Choroid plexus epithelial cell (primary cell): ENCODE measurements at regions not wholly inside any gene's neighbourhood (a gene's known extent, or its start where the extent isn't known, plus 50 kb on each side); places are given as distances from the start of the nearest gene placed in this dataset.

Experiments used
- DNase-seq: peaks from one replicate; pipeline ENCODE4 v3.0.0-alpha.2; 2010; ENCODE audit warnings: low read depth
- H3K4me3 ChIP-seq: 2 replicates; pipeline ENCODE4 v1.5.1; 2011; ENCODE audit warnings: low read depth, mild to moderate bottlenecking, control low read depth, low read length, moderate library complexity
- TF ChIP-seq, protein P1 (sequence below): conservative IDR thresholded peaks from 2 replicates; pipeline ENCODE4 v1.5.1; 2011; ENCODE audit warnings: low read depth, mild to moderate bottlenecking, control low read depth, inconsistent platforms, low read length, moderate library complexity

DNA sequence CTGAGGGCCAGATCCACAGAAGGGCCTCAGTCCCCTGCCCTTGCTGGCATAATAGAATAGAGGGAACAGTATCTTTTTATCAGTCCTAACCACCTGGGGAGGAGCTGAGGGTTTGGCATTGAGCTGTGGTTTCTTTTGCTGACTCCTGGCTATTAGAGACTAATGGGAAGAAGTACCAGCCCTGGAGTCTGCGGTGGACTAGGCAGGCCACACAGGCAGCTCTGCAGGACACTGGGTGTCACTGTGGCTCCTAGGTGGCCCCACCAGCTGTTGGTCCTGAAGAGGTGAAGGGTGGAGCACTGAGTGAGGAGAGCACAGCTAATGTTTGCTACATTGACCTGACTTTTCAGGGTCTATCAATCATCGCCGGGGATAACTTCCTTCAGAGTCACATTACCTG, 52.8 kb upstream of the GPC4 start:
- TF ChIP-seq, protein P1, sequence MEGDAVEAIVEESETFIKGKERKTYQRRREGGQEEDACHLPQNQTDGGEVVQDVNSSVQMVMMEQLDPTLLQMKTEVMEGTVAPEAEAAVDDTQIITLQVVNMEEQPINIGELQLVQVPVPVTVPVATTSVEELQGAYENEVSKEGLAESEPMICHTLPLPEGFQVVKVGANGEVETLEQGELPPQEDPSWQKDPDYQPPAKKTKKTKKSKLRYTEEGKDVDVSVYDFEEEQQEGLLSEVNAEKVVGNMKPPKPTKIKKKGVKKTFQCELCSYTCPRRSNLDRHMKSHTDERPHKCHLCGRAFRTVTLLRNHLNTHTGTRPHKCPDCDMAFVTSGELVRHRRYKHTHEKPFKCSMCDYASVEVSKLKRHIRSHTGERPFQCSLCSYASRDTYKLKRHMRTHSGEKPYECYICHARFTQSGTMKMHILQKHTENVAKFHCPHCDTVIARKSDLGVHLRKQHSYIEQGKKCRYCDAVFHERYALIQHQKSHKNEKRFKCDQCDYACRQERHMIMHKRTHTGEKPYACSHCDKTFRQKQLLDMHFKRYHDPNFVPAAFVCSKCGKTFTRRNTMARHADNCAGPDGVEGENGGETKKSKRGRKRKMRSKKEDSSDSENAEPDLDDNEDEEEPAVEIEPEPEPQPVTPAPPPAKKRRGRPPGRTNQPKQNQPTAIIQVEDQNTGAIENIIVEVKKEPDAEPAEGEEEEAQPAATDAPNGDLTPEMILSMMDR: no peak
- no peak overlapping the region for H3K4me3 ChIP-seq
- no peak for DNase-seq

DNA sequence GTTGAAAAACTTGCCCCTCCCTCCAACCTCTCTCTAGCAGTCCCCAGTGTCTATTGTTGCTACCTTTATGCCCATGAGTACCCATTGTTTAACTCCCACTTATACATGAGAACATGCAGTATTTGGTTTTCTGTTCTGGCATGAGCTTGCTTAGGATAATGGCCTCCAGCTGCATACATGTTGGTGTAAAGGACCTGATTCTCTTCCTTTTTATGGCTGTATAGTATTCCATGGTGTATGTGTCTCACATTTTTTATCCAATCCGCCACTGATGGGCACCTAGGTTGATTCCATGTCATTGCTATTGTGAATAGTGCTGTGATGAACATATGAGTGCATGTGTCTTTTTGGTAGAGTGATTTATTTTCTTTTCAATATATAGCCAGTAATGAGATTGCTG, 50.0 kb upstream of the GPC4 start:
- H3K4me3 ChIP-seq: no peak overlapping the region
- TF ChIP-seq, protein P1: no peak
- no peak for DNase-seq
